Gastrocnemius medialis (tissue), 4 donors: ENCODE measurements at regions not wholly inside any gene's neighbourhood (a gene's known extent, or its start where the extent isn't known, plus 50 kb on each side); places are given as distances from the start of the nearest gene placed in this dataset.

ENCODE experiments used
- POLR2A ChIP-seq, 2 donors: fragments of 450-650 bp; IDR thresholded peaks; one replicate each; pipeline ENCODE4 v1.6.1; 2017; ENCODE audit warnings: antibody characterized with exemption in 2 of 2, mild to moderate bottlenecking in 2 of 2, moderate library complexity in 2 of 2
- TF ChIP-seq, protein P1 (sequence below), 5 experiments: fragments of 450-650 bp in 3 of 5; fragments of 200-600 bp in 2 of 5; sonication (generic) in 2 of 5; IDR thresholded peaks in 4 of 5; conservative IDR thresholded peaks in 1 of 5; 1 replicate in 4 of 5; 2 replicates in 1 of 5; pipeline ENCODE4 v1.5.1; 2016 to 2019; ENCODE audit warnings: antibody characterized with exemption in 5 of 5, mild to moderate bottlenecking in 3 of 5, moderate library complexity in 3 of 5

DNA sequence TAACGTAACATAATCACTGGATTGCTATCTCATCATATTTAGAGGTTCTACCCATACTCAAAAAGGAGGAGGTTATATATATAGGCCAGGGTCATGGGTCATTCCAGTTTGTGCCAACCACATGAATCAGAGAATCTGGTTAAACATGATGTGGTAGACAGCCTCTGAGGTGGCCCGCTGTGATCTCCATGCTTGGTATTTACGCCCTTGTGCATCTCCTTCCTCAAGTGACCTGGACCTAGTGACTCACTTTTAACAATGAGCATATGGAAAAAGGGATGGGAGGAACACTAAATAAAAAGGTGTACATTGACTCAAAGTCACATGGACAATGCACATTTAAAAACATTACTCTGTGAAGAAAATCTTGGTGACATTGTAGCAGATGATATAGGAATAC, 77.7 kb upstream of the CTNND2 start:
- TF ChIP-seq, protein P1, sequence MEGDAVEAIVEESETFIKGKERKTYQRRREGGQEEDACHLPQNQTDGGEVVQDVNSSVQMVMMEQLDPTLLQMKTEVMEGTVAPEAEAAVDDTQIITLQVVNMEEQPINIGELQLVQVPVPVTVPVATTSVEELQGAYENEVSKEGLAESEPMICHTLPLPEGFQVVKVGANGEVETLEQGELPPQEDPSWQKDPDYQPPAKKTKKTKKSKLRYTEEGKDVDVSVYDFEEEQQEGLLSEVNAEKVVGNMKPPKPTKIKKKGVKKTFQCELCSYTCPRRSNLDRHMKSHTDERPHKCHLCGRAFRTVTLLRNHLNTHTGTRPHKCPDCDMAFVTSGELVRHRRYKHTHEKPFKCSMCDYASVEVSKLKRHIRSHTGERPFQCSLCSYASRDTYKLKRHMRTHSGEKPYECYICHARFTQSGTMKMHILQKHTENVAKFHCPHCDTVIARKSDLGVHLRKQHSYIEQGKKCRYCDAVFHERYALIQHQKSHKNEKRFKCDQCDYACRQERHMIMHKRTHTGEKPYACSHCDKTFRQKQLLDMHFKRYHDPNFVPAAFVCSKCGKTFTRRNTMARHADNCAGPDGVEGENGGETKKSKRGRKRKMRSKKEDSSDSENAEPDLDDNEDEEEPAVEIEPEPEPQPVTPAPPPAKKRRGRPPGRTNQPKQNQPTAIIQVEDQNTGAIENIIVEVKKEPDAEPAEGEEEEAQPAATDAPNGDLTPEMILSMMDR (IDR thresholded peaks at IDR 0.05 in 4 of 5, conservative IDR thresholded peaks at IDR 0.05 in 1 of 5) = no peak
- TF ChIP-seq POLR2A (IDR thresholded peaks at IDR 0.05) = no peak
